HCT116 (cell line): ENCODE measurements at regions not wholly inside any gene's neighbourhood (a gene's known extent, or its start where the extent isn't known, plus 50 kb on each side); places are given as distances from the start of the nearest gene placed in this dataset.

ENCODE experiments used
- ATAC-seq: fragments of 200-7000 bp; cut with Tn5 transposase; 2 replicates; pipeline ENCODE4 v1.9.1; 2020; ENCODE audit warnings: mild to moderate bottlenecking, moderate library complexity
- BruUV-seq: library from RNA; stranded (reverse); fragments of 400-500 nt; replicated peaks from 2 replicates; lab custom pipeline; 2021; lab: Mats Ljungman, UMichigan
- CTCF ChIA-PET: fragments of 300-600 bp; sonication (Branson Sonifier 250); formaldehyde crosslinking; loops from one replicate; lab custom pipeline; 2021; ENCODE audit warnings: antibody characterized with exemption; lab: Charles Lee
- POLR2A ChIA-PET: fragments of 300-600, 350-600 bp; sonication (Branson Sonifier 250); formaldehyde crosslinking; loops from one replicate; lab custom pipeline; 2021; ENCODE audit warnings: antibody characterized with exemption; lab: Charles Lee
- RAD21 ChIA-PET, 2 experiments: fragments of 300-600 bp; sonication (Branson Sonifier 250); formaldehyde crosslinking; loops; one replicate each; lab custom pipeline; 2023; ENCODE audit warnings: low total read pairs in 2 of 2; ENCODE audit not compliant: uncharacterized antibody in 2 of 2, unreplicated experiment in 2 of 2, low non-redundant PET in 1 of 2; lab: Charles Lee
- DNase-seq: peaks from one replicate; pipeline ENCODE4 v3.0.0-alpha.2; 2010; ENCODE audit warnings: low read depth, low spot score
- H2AFZ ChIP-seq: fragments of 200-600 bp; shearing (Covaris generic), sonication (generic); 2 replicates; pipeline ENCODE4 v1.6.1; 2017; ENCODE audit warnings: low read depth, mixed run types, mixed read lengths, antibody characterized with exemption, low read length; ENCODE audit not compliant: poor library complexity, severe bottlenecking
- H3K27ac ChIP-seq: 2 replicates; pipeline ENCODE4 v1.5.1; 2012; ENCODE audit warnings: low read depth, low read length
- H3K27me3 ChIP-seq: fragments of 200-600 bp; sonication (generic); 2 replicates; pipeline ENCODE4 v1.6.1; 2016; ENCODE audit warnings: mixed run types, low read length, mixed read lengths; ENCODE audit not compliant: insufficient read depth
- H3K36me3 ChIP-seq, 2 experiments: fragments of 200-500 bp in 1 of 2; fragments of 200-600 bp in 1 of 2; sonication (Bioruptor generic) in 1 of 2; sonication (generic) in 1 of 2; 2 replicates each; pipeline versions ENCODE4 v1.5.1 to v1.6.1; 2014 to 2016; ENCODE audit warnings: low read length in 2 of 2, inconsistent platforms in 1 of 2, mixed read lengths in 1 of 2, mixed run types in 1 of 2; ENCODE audit not compliant: insufficient read depth in 2 of 2, control insufficient read depth in 1 of 2
- H3K4me1 ChIP-seq, 2 experiments: fragments of 200-600 bp in 1 of 2; sonication (generic) in 1 of 2; 2 replicates each; pipeline versions ENCODE4 v1.5.1 to v1.6.1; 2012 to 2017; ENCODE audit warnings: low read length in 2 of 2, inconsistent platforms in 1 of 2, mild to moderate bottlenecking in 1 of 2, mixed read lengths in 1 of 2, mixed run types in 1 of 2, moderate library complexity in 1 of 2; ENCODE audit not compliant: insufficient read depth in 2 of 2, control insufficient read depth in 1 of 2
- H3K4me2 ChIP-seq: fragments of 200-600 bp; sonication (generic); 2 replicates; pipeline ENCODE4 v1.6.1; 2017; ENCODE audit warnings: mixed run types, low read length, mixed read lengths
- H3K4me3 ChIP-seq, 2 experiments: fragments of 200-600 bp in 1 of 2; sonication (generic) in 1 of 2; replicated peaks in 1 of 2; 2 replicates each; pipeline ENCODE4 v1.5.1; 2011 to 2016; ENCODE audit warnings: low read length in 2 of 2, control low read depth in 1 of 2, low read depth in 1 of 2, mild to moderate bottlenecking in 1 of 2, mixed read lengths in 1 of 2, mixed run types in 1 of 2
- H3K79me2 ChIP-seq: fragments of 200-600 bp; sonication (generic); 2 replicates; pipeline ENCODE4 v1.6.1; 2017; ENCODE audit warnings: mild to moderate bottlenecking, mixed run types, low read length, moderate library complexity, mixed read lengths; ENCODE audit not compliant: insufficient read depth
- H3K9ac ChIP-seq: fragments of 200-600 bp; sonication (generic); 2 replicates; pipeline ENCODE4 v1.6.1; 2016; ENCODE audit warnings: low read length, mixed read lengths
- H3K9me2 ChIP-seq: fragments of 200-600 bp; sonication (generic), shearing (Covaris generic); 2 replicates; pipeline ENCODE4 v1.6.1; 2017; ENCODE audit warnings: mixed run types, mild to moderate bottlenecking, moderate library complexity; ENCODE audit not compliant: insufficient read depth
- H3K9me3 ChIP-seq, 2 experiments: fragments of 200-500 bp in 1 of 2; fragments of 200-600 bp in 1 of 2; sonication (Bioruptor generic) in 1 of 2; sonication (generic) in 1 of 2; 2 replicates each; pipeline ENCODE4 v1.6.1; 2014 to 2017; ENCODE audit warnings: low read length in 2 of 2, mixed read lengths in 2 of 2, inconsistent platforms in 1 of 2, low read depth in 1 of 2, mild to moderate bottlenecking in 1 of 2, mixed run types in 1 of 2, moderate library complexity in 1 of 2; ENCODE audit not compliant: control insufficient read depth in 1 of 2, insufficient read depth in 1 of 2
- H4K20me1 ChIP-seq: fragments of 200-600 bp; sonication (generic), shearing (Covaris generic); 2 replicates; pipeline ENCODE4 v1.6.1; 2017; ENCODE audit warnings: mixed run types, mild to moderate bottlenecking, moderate library complexity; ENCODE audit not compliant: insufficient read depth
- CBX3 ChIP-seq: IDR thresholded peaks from 2 replicates; pipeline ENCODE4 v1.6.1; 2012; ENCODE audit warnings: low read depth
- CEBPB ChIP-seq: IDR thresholded peaks from 2 replicates; pipeline ENCODE4 v1.6.1; 2012; ENCODE audit warnings: low read depth
- EGR1 ChIP-seq: IDR thresholded peaks from 2 replicates; pipeline ENCODE4 v1.6.1; 2012; ENCODE audit warnings: low read depth
- ELF1 ChIP-seq: IDR thresholded peaks from 2 replicates; pipeline ENCODE4 v1.6.1; 2012; ENCODE audit warnings: low read depth, borderline replicate concordance
- EZH2 ChIP-seq: fragments of 200-600 bp; sonication (generic); IDR thresholded peaks from 2 replicates; pipeline ENCODE4 v1.6.1; 2017; ENCODE audit warnings: antibody characterized with exemption, mixed run types
- EZH2phosphoT487 ChIP-seq: fragments of 200-600 bp; IDR thresholded peaks from 2 replicates; pipeline ENCODE4 v1.6.1; 2018; ENCODE audit warnings: antibody characterized with exemption, borderline replicate concordance
- FOSL1 ChIP-seq: IDR thresholded peaks from 2 replicates; pipeline ENCODE4 v1.6.1; 2012; ENCODE audit warnings: low read depth
- JUND ChIP-seq: IDR thresholded peaks from 2 replicates; pipeline ENCODE4 v1.6.1; 2012
- POLR2A ChIP-seq: IDR thresholded peaks from 2 replicates; pipeline ENCODE4 v1.7.0; 2011; ENCODE audit warnings: borderline replicate concordance; ENCODE audit not compliant: insufficient read depth, insufficient read length; ENCODE audit errors: extremely low read depth
- POLR2AphosphoS5 ChIP-seq: IDR thresholded peaks from 2 replicates; pipeline ENCODE4 v1.6.1; 2011; ENCODE audit warnings: mild to moderate bottlenecking, low read depth, low read length, moderate library complexity
- SIN3A ChIP-seq: IDR thresholded peaks from 2 replicates; pipeline ENCODE4 v1.6.1; 2012; ENCODE audit warnings: low read depth
- SP1 ChIP-seq: IDR thresholded peaks from 2 replicates; pipeline ENCODE4 v1.6.1; 2012; ENCODE audit warnings: low read depth
- SRF ChIP-seq: IDR thresholded peaks from 2 replicates; pipeline ENCODE4 v1.6.1; 2012; ENCODE audit warnings: low read depth
- TCF7L2 ChIP-seq: IDR thresholded peaks from 2 replicates; pipeline ENCODE4 v1.7.0; 2011; ENCODE audit warnings: borderline replicate concordance, inconsistent platforms; ENCODE audit not compliant: insufficient read depth, insufficient read length; ENCODE audit errors: extremely low read depth
- YY1 ChIP-seq: IDR thresholded peaks from 2 replicates; pipeline ENCODE4 v1.6.1; 2011; ENCODE audit warnings: low read length, low read depth, moderate library complexity, mild to moderate bottlenecking; ENCODE audit not compliant: insufficient replicate concordance; ENCODE audit errors: extremely low read depth
- ZFX ChIP-seq: fragments of 450-650 bp; IDR thresholded peaks from 2 replicates; pipeline ENCODE4 v1.6.1; 2017
- ZNF274 ChIP-seq: fragments of 200-500 bp; sonication (Bioruptor generic); IDR thresholded peaks from 2 replicates; pipeline ENCODE4 v1.6.1; 2014; ENCODE audit warnings: mild to moderate bottlenecking, low read depth, low read length, inconsistent platforms
- intact Hi-C: fragments of 100-400 bp; cut with micrococcal nuclease; formaldehyde crosslinking; loops from 2 replicates; pipeline ENCODE4 v1.10.0; 2022
- TF ChIP-seq, protein P1 (sequence below): IDR thresholded peaks from 2 replicates; pipeline ENCODE4 v1.6.1; 2012
- TF ChIP-seq, protein P2 (sequence below): IDR thresholded peaks from 2 replicates; pipeline ENCODE4 v1.6.1; 2012
- TF ChIP-seq, protein P3 (sequence below): IDR thresholded peaks from 2 replicates; pipeline ENCODE4 v1.6.1; 2011; ENCODE audit warnings: mild to moderate bottlenecking, low read length, moderate library complexity; ENCODE audit not compliant: insufficient replicate concordance; ENCODE audit errors: extremely low read depth

DNA sequence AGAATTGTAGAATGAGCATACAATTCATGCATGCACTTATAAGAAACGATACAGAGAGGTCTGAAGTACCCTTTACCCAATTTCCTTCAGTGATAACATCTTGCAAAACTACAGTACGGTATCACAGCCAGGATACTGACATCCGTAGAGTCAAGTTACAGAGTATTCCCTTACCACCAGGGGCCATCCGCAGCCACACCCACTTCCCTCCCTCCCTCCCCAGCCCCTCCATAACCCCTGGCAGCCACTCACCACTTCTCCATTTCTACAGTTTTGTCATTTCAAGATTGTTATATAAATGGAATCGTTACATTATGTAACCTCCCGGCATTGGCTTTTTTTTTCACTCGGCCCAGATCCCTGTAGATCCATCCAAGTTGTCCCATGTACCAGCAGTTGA, 113.6 kb upstream of the RET start:
- Histone ChIP-seq H3K4me1 (peaks cover 19 to 20% of the 10 kb centered on the region in 2 experiments), H2AFZ (no peak overlapping the region), H3K9me2 (no peaks in the 10 kb centered on the region), H3K9ac (no peak overlapping the region), H4K20me1 (no peaks in the 10 kb centered on the region), H3K27me3 (no peaks in the 10 kb centered on the region), H3K27ac (no peak overlapping the region), H3K79me2 (no peaks in the 10 kb centered on the region), H3K9me3 (no peaks in the 10 kb centered on the region), H3K4me2 (no peak overlapping the region), H3K4me3 (no peak overlapping the region), H3K36me3 (no peaks in the 10 kb centered on the region)
- no peak for TF ChIP-seq ELF1
- no peak for TF ChIP-seq FOSL1
- no peak for TF ChIP-seq ZFX
- TF ChIP-seq SRF, result no peak
- no peak for TF ChIP-seq SIN3A
- TF ChIP-seq CBX3, result no peak
- TF ChIP-seq SP1, result no peak
- TF ChIP-seq, protein P1, sequence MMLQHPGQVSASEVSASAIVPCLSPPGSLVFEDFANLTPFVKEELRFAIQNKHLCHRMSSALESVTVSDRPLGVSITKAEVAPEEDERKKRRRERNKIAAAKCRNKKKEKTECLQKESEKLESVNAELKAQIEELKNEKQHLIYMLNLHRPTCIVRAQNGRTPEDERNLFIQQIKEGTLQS, result no peak
- no peak for TF ChIP-seq EGR1
- TF ChIP-seq ZNF274, result no peak
- no peak for TF ChIP-seq POLR2A
- TF ChIP-seq TCF7L2, result no peak
- TF ChIP-seq CEBPB, result no peak
- RAD21 ChIA-PET, result no interaction called here
- intact Hi-C loops, result no loop called here
- CTCF ChIA-PET, result no interaction called here
- ATAC-seq (no peak), DNase-seq (no peak)
- POLR2A ChIA-PET, result no interaction called here
- BruUV-seq, result no TSS peak

DNA sequence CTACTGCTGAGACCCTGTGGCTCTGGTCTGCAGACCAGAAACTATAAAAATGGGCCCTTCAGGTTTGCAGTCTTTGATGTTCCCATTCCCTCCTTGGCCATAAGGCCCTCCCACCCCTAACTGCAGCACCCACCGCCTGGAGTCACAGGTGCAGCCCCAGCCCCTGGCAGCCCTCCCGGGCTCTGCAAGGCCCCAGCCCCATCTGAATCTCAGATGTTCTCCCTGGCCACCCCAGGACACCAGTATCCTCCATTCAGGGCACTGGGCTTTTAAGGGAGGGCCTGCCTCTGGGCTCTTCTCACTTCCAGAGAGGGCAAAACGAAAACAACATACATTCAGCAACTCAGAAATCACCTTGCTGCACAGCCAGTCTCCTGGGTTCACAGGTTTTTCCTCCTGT, 107.7 kb upstream of the RET start:
- no peaks in the 10 kb centered on the region for H3K36me3 ChIP-seq
- TF ChIP-seq ZFX (no peak), EGR1 (no peak), CEBPB (no peak), EZH2 (no peak), JUND (no peak), ELF1 (no peak), YY1 (no peak), POLR2A (no peak), SIN3A (no peak), POLR2AphosphoS5 (no peak), ZNF274 (no peak), CBX3 (no peak), EZH2phosphoT487 (no peak)
- TF ChIP-seq, protein P2, sequence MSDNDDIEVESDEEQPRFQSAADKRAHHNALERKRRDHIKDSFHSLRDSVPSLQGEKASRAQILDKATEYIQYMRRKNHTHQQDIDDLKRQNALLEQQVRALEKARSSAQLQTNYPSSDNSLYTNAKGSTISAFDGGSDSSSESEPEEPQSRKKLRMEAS, result no peak
- TF ChIP-seq, protein P3, sequence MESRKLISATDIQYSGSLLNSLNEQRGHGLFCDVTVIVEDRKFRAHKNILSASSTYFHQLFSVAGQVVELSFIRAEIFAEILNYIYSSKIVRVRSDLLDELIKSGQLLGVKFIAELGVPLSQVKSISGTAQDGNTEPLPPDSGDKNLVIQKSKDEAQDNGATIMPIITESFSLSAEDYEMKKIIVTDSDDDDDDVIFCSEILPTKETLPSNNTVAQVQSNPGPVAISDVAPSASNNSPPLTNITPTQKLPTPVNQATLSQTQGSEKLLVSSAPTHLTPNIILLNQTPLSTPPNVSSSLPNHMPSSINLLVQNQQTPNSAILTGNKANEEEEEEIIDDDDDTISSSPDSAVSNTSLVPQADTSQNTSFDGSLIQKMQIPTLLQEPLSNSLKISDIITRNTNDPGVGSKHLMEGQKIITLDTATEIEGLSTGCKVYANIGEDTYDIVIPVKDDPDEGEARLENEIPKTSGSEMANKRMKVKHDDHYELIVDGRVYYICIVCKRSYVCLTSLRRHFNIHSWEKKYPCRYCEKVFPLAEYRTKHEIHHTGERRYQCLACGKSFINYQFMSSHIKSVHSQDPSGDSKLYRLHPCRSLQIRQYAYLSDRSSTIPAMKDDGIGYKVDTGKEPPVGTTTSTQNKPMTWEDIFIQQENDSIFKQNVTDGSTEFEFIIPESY, result no peak
- TF ChIP-seq, all 23 proteins: peak for 0
- ChIA-PET RAD21 (no interaction called here), POLR2A (no interaction called here), CTCF (no interaction called here)
- no TSS peak for BruUV-seq
- no peak for DNase-seq
- Histone ChIP-seq H3K4me3 (no peak overlapping the region), H2AFZ (no peak overlapping the region), H3K9me3 (no peaks in the 10 kb centered on the region), H3K9ac (no peak overlapping the region), H3K27ac (no peak overlapping the region), H3K4me1 (no peaks in the 10 kb centered on the region), H4K20me1 (no peaks in the 10 kb centered on the region), H3K79me2 (no peaks in the 10 kb centered on the region), H3K27me3 (no peaks in the 10 kb centered on the region), H3K4me2 (no peak overlapping the region), H3K9me2 (no peaks in the 10 kb centered on the region)
- no peak for ATAC-seq
- intact Hi-C loops, result no loop called here
